AG20443 (cell line): ENCODE measurements at regions not wholly inside any gene's neighbourhood (a gene's known extent, or its start where the extent isn't known, plus 50 kb on each side); places are given as distances from the start of the nearest gene placed in this dataset.

Experiments used
- DNase-seq: peaks from one replicate; pipeline ENCODE4 v3.0.0; 2012; ENCODE audit warnings: low spot score, mixed read lengths

- no peak for DNase-seq
Observed at GRCh38 chr13:44184740-44185139, 188.9 kb upstream of the SERP2 start.

GRCh38 chr13:44188257-44188656 is 185.4 kb upstream of the SERP2 start:
- DNase-seq: peak; percentile 30

GRCh38 chr13:44189085-44189484 is 184.5 kb upstream of the SERP2 start:
- DNase-seq: no peak

GRCh38 chr13:44191103-44191502 is 182.5 kb upstream of the SERP2 start:
- DNase-seq: no peak

GRCh38 chr13:44191504-44192171 is 182.0 kb upstream of the SERP2 start:
- peak; percentile 90 for DNase-seq

GRCh38 chr13:44193731-44194130 is 179.9 kb upstream of the SERP2 start:
- DNase-seq: no peak

- DNase-seq: no peak
Observed at GRCh38 chr13:44195245-44195644, 178.4 kb upstream of the SERP2 start.

- no peak for DNase-seq
Observed at GRCh38 chr13:44196196-44196751, 177.3 kb upstream of the SERP2 start.

GRCh38 chr13:44197791-44198770 is 175.5 kb upstream of the SERP2 start:
- no peak for DNase-seq

- no peak for DNase-seq
Observed at GRCh38 chr13:44198826-44199225, 174.8 kb upstream of the SERP2 start.

- no peak for DNase-seq
Observed at GRCh38 chr13:44199627-44200207, 173.9 kb upstream of the SERP2 start.

- DNase-seq: no peak
Observed at GRCh38 chr13:44206434-44206833, 167.2 kb upstream of the SERP2 start.

- DNase-seq: no peak
Observed at GRCh38 chr13:44207476-44207875, 166.1 kb upstream of the SERP2 start.

GRCh38 chr13:44210525-44210924 is 163.1 kb upstream of the SERP2 start:
- no peak for DNase-seq

GRCh38 chr13:44211286-44211685 is 162.3 kb upstream of the SERP2 start:
- no peak for DNase-seq

- no peak for DNase-seq
Observed at GRCh38 chr13:44211704-44212346, 161.8 kb upstream of the SERP2 start.

- DNase-seq: peak; percentile 47
Observed at GRCh38 chr13:44212633-44213396, 160.8 kb upstream of the SERP2 start.

- DNase-seq: peak; percentile 14
Observed at GRCh38 chr13:44218501-44219240, 155.0 kb upstream of the SERP2 start.

- DNase-seq: peak; percentile 33
Observed at GRCh38 chr13:44219577-44220548, 153.8 kb upstream of the SERP2 start.
